Immature natural killer cell (primary cell): ENCODE measurements at regions not wholly inside any gene's neighbourhood (a gene's known extent, or its start where the extent isn't known, plus 50 kb on each side); places are given as distances from the start of the nearest gene placed in this dataset.

Experiments used
- DNase-seq, 3 donors: peaks; one replicate each; pipeline ENCODE4 v3.0.0; 2022; ENCODE audit warnings: mixed read lengths in 1 of 3
- H3K27ac Mint-ChIP-seq, 6 donors: one replicate each; pipeline ENCODE4 v1.8.0; 2020; ENCODE audit warnings: mixed read lengths in 6 of 6, mild to moderate bottlenecking in 5 of 6, inconsistent platforms in 4 of 6, moderate library complexity in 3 of 6
- H3K27me3 Mint-ChIP-seq, 3 donors: one replicate each; pipeline ENCODE4 v1.8.0; 2020 to 2021; ENCODE audit warnings: low read depth in 3 of 3, mild to moderate bottlenecking in 3 of 3, mixed read lengths in 3 of 3, moderate library complexity in 3 of 3, inconsistent platforms in 1 of 3
- H3K36me3 Mint-ChIP-seq, 3 donors: one replicate each; pipeline ENCODE4 v1.8.0; 2020; ENCODE audit warnings: mixed read lengths in 3 of 3, inconsistent platforms in 2 of 3, mild to moderate bottlenecking in 2 of 3
- H3K4me1 Mint-ChIP-seq, 2 donors: one replicate each; pipeline ENCODE4 v1.8.0; 2020; ENCODE audit warnings: inconsistent platforms in 2 of 2, mild to moderate bottlenecking in 2 of 2, mixed read lengths in 2 of 2, moderate library complexity in 1 of 2
- H3K4me3 Mint-ChIP-seq, 5 donors: one replicate each; pipeline ENCODE4 v1.8.0; 2020; ENCODE audit warnings: mild to moderate bottlenecking in 5 of 5, mixed read lengths in 5 of 5, inconsistent platforms in 3 of 5, moderate library complexity in 3 of 5
- H3K9me3 Mint-ChIP-seq, 6 donors: one replicate each; pipeline ENCODE4 v1.8.0; 2020; ENCODE audit warnings: mild to moderate bottlenecking in 6 of 6, mixed read lengths in 6 of 6, inconsistent platforms in 4 of 6, moderate library complexity in 3 of 6

- Mint-ChIP-seq H3K9me3 (peaks cover 0 to 53% (median 27%) of the 10 kb centered on the region in 6 donors), H3K27ac (no peak overlapping the region), H3K27me3 (peaks cover 0 to 2% (median 1%) of the 10 kb centered on the region in 3 donors), H3K4me1 (no peaks in the 10 kb centered on the region), H3K4me3 (no peak overlapping the region), H3K36me3 (no peaks in the 10 kb centered on the region)
- no peak for DNase-seq
Observed at GRCh38 chr2:142217804-142218203, 87.0 kb upstream of the LRP1B start.

- Mint-ChIP-seq H3K36me3 (no peaks in the 10 kb centered on the region), H3K27ac (no peak overlapping the region), H3K9me3 (peaks cover 8 to 51% (median 19%) of the 10 kb centered on the region in 6 donors), H3K4me1 (no peaks in the 10 kb centered on the region), H3K27me3 (peaks cover 0 to 2% (median 2%) of the 10 kb centered on the region in 3 donors), H3K4me3 (no peak overlapping the region)
- DNase-seq: no peak
Observed at GRCh38 chr2:142200062-142200461, 69.2 kb upstream of the LRP1B start.

GRCh38 chr2:142199073-142199472 is 68.3 kb upstream of the LRP1B start:
- Mint-ChIP-seq H3K9me3 (peaks cover 8 to 53% (median 21%) of the 10 kb centered on the region in 6 donors), H3K27me3 (peaks cover 0 to 2% (median 2%) of the 10 kb centered on the region in 3 donors), H3K27ac (no peak overlapping the region), H3K36me3 (no peaks in the 10 kb centered on the region), H3K4me3 (no peak overlapping the region), H3K4me1 (no peaks in the 10 kb centered on the region)
- no peak for DNase-seq

- Mint-ChIP-seq H3K27ac (no peak overlapping the region), H3K27me3 (peaks cover 0 to 2% (median 0%) of the 10 kb centered on the region in 3 donors), H3K4me3 (no peak overlapping the region), H3K9me3 (peaks cover 2 to 39% (median 16%) of the 10 kb centered on the region in 6 donors), H3K36me3 (no peaks in the 10 kb centered on the region), H3K4me1 (no peaks in the 10 kb centered on the region)
- no peak for DNase-seq
Observed at GRCh38 chr2:142190805-142191204, 60.0 kb upstream of the LRP1B start.

GRCh38 chr2:142189501-142189900 is 58.7 kb upstream of the LRP1B start:
- Mint-ChIP-seq H3K27me3 (no peaks in the 10 kb centered on the region), H3K4me3 (no peak overlapping the region), H3K27ac (no peak overlapping the region), H3K9me3 (peaks cover 2 to 33% (median 15%) of the 10 kb centered on the region in 6 donors), H3K4me1 (no peaks in the 10 kb centered on the region), H3K36me3 (no peaks in the 10 kb centered on the region)
- DNase-seq: no peak

- Mint-ChIP-seq H3K36me3 (no peaks in the 10 kb centered on the region), H3K4me3 (no peak overlapping the region), H3K27ac (no peak overlapping the region), H3K4me1 (no peaks in the 10 kb centered on the region), H3K9me3 (peaks cover 2 to 32% (median 15%) of the 10 kb centered on the region in 6 donors), H3K27me3 (no peaks in the 10 kb centered on the region)
- DNase-seq: no peak
Observed at GRCh38 chr2:142188562-142188961, 57.7 kb upstream of the LRP1B start.

GRCh38 chr2:142180820-142181533 is 50.2 kb upstream of the LRP1B start:
- no peaks in the 10 kb centered on the region for H3K4me1 Mint-ChIP-seq
- H3K9me3 Mint-ChIP-seq: peaks cover under 1 to 24% (median 5%) of the 10 kb centered on the region in 6 donors
- H3K27me3 Mint-ChIP-seq: no peaks in the 10 kb centered on the region
- no peak for DNase-seq
- no peaks in the 10 kb centered on the region for H3K36me3 Mint-ChIP-seq
- no peak overlapping the region for H3K4me3 Mint-ChIP-seq
- no peak overlapping the region for H3K27ac Mint-ChIP-seq
